SK-N-SH (cell line): ENCODE measurements at regions not wholly inside any gene's neighbourhood (a gene's known extent, or its start where the extent isn't known, plus 50 kb on each side); places are given as distances from the start of the nearest gene placed in this dataset.

ENCODE experiments used
- CHD2 ChIP-seq: fragments of 150-350 bp; IDR thresholded peaks from 2 replicates; pipeline ENCODE4 v1.6.1; 2018; ENCODE audit warnings: low read length; ENCODE audit not compliant: partially characterized antibody
- CTCF ChIP-seq: fragments of 200-600 bp; sonication (generic); IDR thresholded peaks from 2 replicates; pipeline ENCODE4 v1.6.1; 2017; ENCODE audit warnings: antibody characterized with exemption, mild to moderate bottlenecking, moderate library complexity
- ELF1 ChIP-seq: IDR thresholded peaks from 2 replicates; pipeline ENCODE4 v1.4.0; 2012
- EP300 ChIP-seq, 2 experiments: IDR thresholded peaks; 2 replicates each; pipeline versions ENCODE4 v1.4.0 to v1.6.1; 2012; ENCODE audit warnings: borderline replicate concordance in 1 of 2, low read depth in 1 of 2, low read length in 1 of 2
- EZH2phosphoT487 ChIP-seq: fragments of 200-600 bp; sonication (generic); IDR thresholded peaks from 2 replicates; pipeline ENCODE4 v1.6.1; 2017; ENCODE audit warnings: low read depth, mixed run types, mild to moderate bottlenecking, antibody characterized with exemption, moderate library complexity, borderline replicate concordance
- FOSL2 ChIP-seq: IDR thresholded peaks from 2 replicates; pipeline ENCODE4 v1.4.0; 2012; ENCODE audit warnings: low read depth, mild to moderate bottlenecking, moderate library complexity, borderline replicate concordance
- GATA2 ChIP-seq: sonication (generic); formaldehyde crosslinking; IDR thresholded peaks from 2 replicates; pipeline ENCODE4 v1.5.0; 2020; ENCODE audit warnings: mild to moderate bottlenecking, missing genetic modification reagents
- POLR2AphosphoS5 ChIP-seq: IDR thresholded peaks from 2 replicates; pipeline ENCODE4 v1.6.1; 2012; ENCODE audit warnings: low read depth, low read length
- RFX5 ChIP-seq: IDR thresholded peaks from 2 replicates; pipeline ENCODE4 v1.6.1; 2012; ENCODE audit warnings: mild to moderate bottlenecking, improper control_type of control experiment, low read length
- USF2 ChIP-seq: fragments of 150-350 bp; IDR thresholded peaks from 2 replicates; pipeline ENCODE4 v1.6.1; 2017; ENCODE audit warnings: antibody characterized with exemption, low read length, low read depth, borderline replicate concordance
- YY1 ChIP-seq: IDR thresholded peaks from 2 replicates; pipeline ENCODE4 v1.4.0; 2012; ENCODE audit warnings: low read depth, mild to moderate bottlenecking

GRCh38 chr1:184287001-184287400 lies 99.8 kb upstream of the C1orf21 start:
- TF ChIP-seq EP300 (IDR thresholded peaks at IDR 0.05; ENCODE audit: borderline replicate concordance in 1 of 2, low read depth in 1 of 2, low read length in 1 of 2) (no peak), EZH2phosphoT487 (no peak), CTCF (no peak), POLR2AphosphoS5 (no peak), FOSL2 (no peak), ELF1 (no peak), USF2 (no peak), RFX5 (no peak), GATA2 (no peak), YY1 (no peak), CHD2 (no peak)
